Kidney (tissue), 13 donors: ENCODE measurements at regions not wholly inside any gene's neighbourhood (a gene's known extent, or its start where the extent isn't known, plus 50 kb on each side); places are given as distances from the start of the nearest gene placed in this dataset.

ENCODE experiments used
- DNase-seq, 5 donors: peaks; one replicate each; pipeline ENCODE4 v3.0.0-alpha.2; 2013 to 2020
- FAIRE-seq: peaks from 2 replicates; lab custom pipeline; 2012; peaks lifted over from hg19 to GRCh38; lab: Jason Lieb, UNC
- H3K27ac ChIP-seq, 2 donors: one replicate each; pipeline ENCODE4 v1.7.0; 2013; ENCODE audit warnings: low read depth in 2 of 2, low read length in 2 of 2, inconsistent platforms in 1 of 2
- H3K27me3 ChIP-seq: one replicate; pipeline ENCODE4 v1.7.1; 2013; ENCODE audit warnings: low read length, inconsistent platforms; ENCODE audit not compliant: control insufficient read depth, insufficient read depth
- H3K36me3 ChIP-seq, 3 donors: one replicate each; pipeline versions ENCODE4 v1.7.0 to v1.7.1; 2013; ENCODE audit warnings: low read length in 3 of 3, control low read depth in 1 of 3, inconsistent platforms in 1 of 3; ENCODE audit not compliant: insufficient read depth in 3 of 3, control insufficient read depth in 2 of 3
- H3K4me1 ChIP-seq, 3 donors: one replicate each; pipeline versions ENCODE4 v1.7.0 to v1.7.1; 2013; ENCODE audit warnings: low read length in 3 of 3, inconsistent platforms in 1 of 3, low read depth in 1 of 3; ENCODE audit not compliant: control insufficient read depth in 2 of 3, insufficient read depth in 2 of 3
- H3K4me3 ChIP-seq, 3 donors: one replicate each; pipeline versions ENCODE4 v1.7.0 to v1.8.1; 2013; ENCODE audit warnings: low read length in 3 of 3, control low read depth in 1 of 3, inconsistent platforms in 1 of 3
- H3K9ac ChIP-seq, 3 donors: one replicate each; pipeline versions ENCODE4 v1.7.0 to v1.7.1; 2013; ENCODE audit warnings: low read length in 3 of 3, control low read depth in 1 of 3, inconsistent platforms in 1 of 3
- H3K9me3 ChIP-seq, 3 donors: one replicate each; pipeline versions ENCODE4 v1.7.0 to v1.7.1; 2013; ENCODE audit warnings: low read length in 3 of 3, control low read depth in 1 of 3, inconsistent platforms in 1 of 3; ENCODE audit not compliant: control insufficient read depth in 2 of 3, insufficient read depth in 1 of 3
- CTCF ChIP-seq: IDR thresholded peaks from 3 replicates; pipeline ENCODE4 v1.5.1; 2012; ENCODE audit warnings: mild to moderate bottlenecking, moderate library complexity, borderline replicate concordance; ENCODE audit not compliant: insufficient read depth; ENCODE audit errors: extremely low read depth
- intact Hi-C: fragments of 100-400 bp; cut with DNase I; formaldehyde crosslinking; loops from one replicate; pipeline ENCODE4 v1.11.1; 2022
- donor health status: control.
- donor health status: control.
- donor health status: control.
- donor health status: control.
- donor health status: control.
- donor health status: DM: yes; HTN: yes; CAD: no.
- donor health status: Normal renal cell carcinoma (clear cell type).

GRCh38 chr12:94845110-94845509 lies 158.4 kb downstream of the NDUFA12 start:
- TF ChIP-seq CTCF = no peak
- intact Hi-C loops = no loop called here
- no peak for DNase-seq
- H3K27ac ChIP-seq = no peak overlapping the region
- no peak overlapping the region for H3K9ac ChIP-seq
- no peaks in the 10 kb centered on the region for H3K36me3 ChIP-seq
- no peaks in the 10 kb centered on the region for H3K27me3 ChIP-seq
- no peak overlapping the region for H3K4me3 ChIP-seq
- no peaks in the 10 kb centered on the region for H3K9me3 ChIP-seq
- no peak for FAIRE-seq
- peaks cover 0 to 3% (median 0%) of the 10 kb centered on the region in 3 donors for H3K4me1 ChIP-seq

GRCh38 chr12:94844452-94844851 lies 159.0 kb downstream of the NDUFA12 start:
- H3K36me3 ChIP-seq = no peaks in the 10 kb centered on the region
- TF ChIP-seq CTCF = no peak
- no peak overlapping the region for H3K9ac ChIP-seq
- H3K9me3 ChIP-seq = no peaks in the 10 kb centered on the region
- no peak for FAIRE-seq
- no peak overlapping the region for H3K27ac ChIP-seq
- H3K4me3 ChIP-seq = no peak overlapping the region
- intact Hi-C loops = no loop called here
- H3K27me3 ChIP-seq = no peaks in the 10 kb centered on the region
- peaks cover 0 to 1% (median 0%) of the 10 kb centered on the region in 3 donors for H3K4me1 ChIP-seq
- no peak for DNase-seq

- Histone ChIP-seq H3K9me3 (no peaks in the 10 kb centered on the region), H3K4me1 (no peaks in the 10 kb centered on the region), H3K27ac (no peak overlapping the region), H3K9ac (no peak overlapping the region), H3K36me3 (no peaks in the 10 kb centered on the region), H3K27me3 (no peaks in the 10 kb centered on the region), H3K4me3 (no peak overlapping the region)
- intact Hi-C loops = no loop called here
- DNase-seq (no peak), FAIRE-seq (no peak)
- no peak for TF ChIP-seq CTCF
Measured at GRCh38 chr12:94841904-94842610, 161.4 kb downstream of the NDUFA12 start.

- no peak for FAIRE-seq
- H3K9ac ChIP-seq = no peak overlapping the region
- no peaks in the 10 kb centered on the region for H3K36me3 ChIP-seq
- no peak for DNase-seq
- no peaks in the 10 kb centered on the region for H3K9me3 ChIP-seq
- no peak overlapping the region for H3K27ac ChIP-seq
- no peaks in the 10 kb centered on the region for H3K27me3 ChIP-seq
- no peak for TF ChIP-seq CTCF
- no peak overlapping the region for H3K4me3 ChIP-seq
- H3K4me1 ChIP-seq = no peaks in the 10 kb centered on the region
- intact Hi-C loops = no loop called here
Measured at GRCh38 chr12:94841177-94841576, 162.3 kb downstream of the NDUFA12 start.
